Neural cell (in vitro differentiated cells): ENCODE measurements at regions not wholly inside any gene's neighbourhood (a gene's known extent, or its start where the extent isn't known, plus 50 kb on each side); places are given as distances from the start of the nearest gene placed in this dataset.

Experiments
- H2AFZ ChIP-seq: fragments of 200-600, 300-800 bp; sonication (generic), shearing (Covaris generic); 2 replicates; pipeline ENCODE4 v1.6.0; 2014; ENCODE audit warnings: low read depth, mild to moderate bottlenecking, antibody characterized with exemption, low read length, moderate library complexity
- H3F3A ChIP-seq: fragments of 200-600 bp; shearing (Covaris generic); 2 replicates; pipeline ENCODE4 v1.6.1; 2016; ENCODE audit warnings: mild to moderate bottlenecking, moderate library complexity, mixed read lengths, antibody characterized with exemption, low read length; ENCODE audit not compliant: insufficient read depth, poor library complexity, severe bottlenecking
- H3K27ac ChIP-seq: fragments of 200-600, 300-800 bp; sonication (generic), shearing (Covaris generic); 2 replicates; pipeline ENCODE4 v1.5.1; 2014; ENCODE audit warnings: mild to moderate bottlenecking, low read length, moderate library complexity
- H3K27me3 ChIP-seq: fragments of 300-800, 200-600 bp; sonication (generic), shearing (Covaris generic); 2 replicates; pipeline ENCODE4 v1.6.0; 2014; ENCODE audit warnings: mild to moderate bottlenecking, low read depth, low read length, moderate library complexity; ENCODE audit not compliant: insufficient read depth
- H3K36me3 ChIP-seq: fragments of 300-800, 200-600 bp; sonication (generic), shearing (Covaris generic); 2 replicates; pipeline ENCODE4 v1.5.1; 2014; ENCODE audit warnings: mild to moderate bottlenecking, antibody characterized with exemption, low read length, moderate library complexity; ENCODE audit not compliant: insufficient read depth
- H3K4me2 ChIP-seq: fragments of 300-800, 200-600 bp; sonication (generic), shearing (Covaris generic); 2 replicates; pipeline ENCODE4 v1.6.0; 2014; ENCODE audit warnings: mild to moderate bottlenecking, low read length
- H3K4me3 ChIP-seq: fragments of 300-800, 200-600 bp; sonication (generic), shearing (Covaris generic); 2 replicates; pipeline ENCODE4 v1.5.1; 2014; ENCODE audit warnings: mild to moderate bottlenecking, low read length, moderate library complexity
- H3K79me2 ChIP-seq: fragments of 200-600 bp; shearing (Covaris generic); replicated peaks from 2 replicates; pipeline ENCODE4 v1.6.0; 2014; ENCODE audit warnings: mild to moderate bottlenecking, low read length, moderate library complexity; ENCODE audit not compliant: insufficient read depth
- H3K9ac ChIP-seq: fragments of 300-800, 200-600 bp; sonication (generic), shearing (Covaris generic); 2 replicates; pipeline ENCODE4 v1.6.1; 2016; ENCODE audit warnings: mild to moderate bottlenecking, low read length, mixed read lengths
- H3K9me2 ChIP-seq: fragments of 200-600 bp; shearing (Covaris generic); 2 replicates; pipeline ENCODE4 v1.6.1; 2016; ENCODE audit warnings: mild to moderate bottlenecking, low read length, mixed read lengths; ENCODE audit not compliant: insufficient read depth
- H3K9me3 ChIP-seq: fragments of 200-600, 300-800 bp; sonication (generic), shearing (Covaris generic); 2 replicates; pipeline ENCODE4 v1.6.1; 2016; ENCODE audit warnings: mild to moderate bottlenecking, mixed run types, low read length, moderate library complexity, mixed read lengths
- H4K20me1 ChIP-seq: fragments of 200-600 bp; shearing (Covaris generic); 2 replicates; pipeline ENCODE4 v1.6.1; 2016; ENCODE audit warnings: mild to moderate bottlenecking, mixed run types; ENCODE audit not compliant: insufficient read depth
- CTCF ChIP-seq: fragments of 450-650 bp; IDR thresholded peaks from 2 replicates; pipeline ENCODE4 v1.5.1; 2014; ENCODE audit warnings: antibody characterized with exemption, mild to moderate bottlenecking, moderate library complexity; ENCODE audit not compliant: poor library complexity, severe bottlenecking
- EP300 ChIP-seq: fragments of 450-650 bp; conservative IDR thresholded peaks from 2 replicates; pipeline ENCODE4 v1.6.1; 2014; ENCODE audit warnings: antibody characterized with exemption, mild to moderate bottlenecking, moderate library complexity; ENCODE audit not compliant: poor library complexity, severe bottlenecking
- EZH2 ChIP-seq: fragments of 200-600, 300-800 bp; shearing (Covaris generic), sonication (generic); IDR thresholded peaks from 2 replicates; pipeline ENCODE4 v1.6.1; 2014; ENCODE audit warnings: antibody characterized with exemption, low read length, borderline replicate concordance, mild to moderate bottlenecking; ENCODE audit not compliant: insufficient read depth, poor library complexity, severe bottlenecking
- MXI1 ChIP-seq: fragments of 450-650 bp; conservative IDR thresholded peaks from 2 replicates; pipeline ENCODE4 v1.6.1; 2014; ENCODE audit warnings: antibody characterized with exemption, mild to moderate bottlenecking; ENCODE audit not compliant: poor library complexity, severe bottlenecking
- POLR2AphosphoS5 ChIP-seq: IDR thresholded peaks from 2 replicates; pipeline ENCODE4 v1.6.1; 2012
- RAD21 ChIP-seq: fragments of 450-650 bp; conservative IDR thresholded peaks from 2 replicates; pipeline ENCODE4 v1.6.1; 2014; ENCODE audit warnings: antibody characterized with exemption, mild to moderate bottlenecking, moderate library complexity
- REST ChIP-seq: IDR thresholded peaks from 2 replicates; pipeline ENCODE4 v1.6.1; 2012; ENCODE audit warnings: borderline replicate concordance
- SMC3 ChIP-seq: fragments of 450-650 bp; conservative IDR thresholded peaks from 2 replicates; pipeline ENCODE4 v1.6.1; 2014; ENCODE audit warnings: antibody characterized with exemption, mild to moderate bottlenecking, moderate library complexity; ENCODE audit not compliant: poor library complexity
- TAF1 ChIP-seq: IDR thresholded peaks from 2 replicates; pipeline ENCODE4 v1.6.1; 2012; ENCODE audit warnings: low read depth

DNA sequence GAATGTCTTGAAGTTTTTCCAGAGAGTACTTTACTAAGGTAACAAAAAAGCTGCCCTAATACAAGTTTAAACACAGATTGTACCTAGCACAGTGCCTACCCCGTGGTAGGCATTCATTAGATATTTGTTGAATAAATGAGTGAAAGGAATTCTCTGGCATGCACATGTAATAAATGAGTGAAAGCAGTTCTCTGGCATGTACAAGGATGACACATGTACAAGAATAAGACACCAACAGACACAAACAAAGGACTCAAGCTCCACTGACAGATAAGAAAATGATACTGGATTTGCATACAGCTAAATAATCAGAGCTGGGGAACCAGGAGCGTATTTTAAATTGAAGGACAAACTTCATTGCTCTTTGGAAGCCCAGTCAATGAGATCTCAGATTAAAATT, 535.8 kb downstream of the EFNA5 start:
- TF ChIP-seq MXI1 (no peak), POLR2AphosphoS5 (peak; percentile 25), EP300 (peak; percentile 39)
- Histone ChIP-seq H3K4me2 (no peak overlapping the region), H3K27me3 (no peaks in the 10 kb centered on the region), H3K9me3 (peaks cover 6% of the 10 kb centered on the region), H3K36me3 (no peaks in the 10 kb centered on the region), H3F3A (no peaks in the 10 kb centered on the region), H4K20me1 (no peaks in the 10 kb centered on the region), H3K9ac (no peak overlapping the region), H3K4me3 (no peak overlapping the region), H3K9me2 (no peaks in the 10 kb centered on the region), H3K27ac (no peak overlapping the region), H3K79me2 (no peaks in the 10 kb centered on the region), H2AFZ (no peak overlapping the region)

DNA sequence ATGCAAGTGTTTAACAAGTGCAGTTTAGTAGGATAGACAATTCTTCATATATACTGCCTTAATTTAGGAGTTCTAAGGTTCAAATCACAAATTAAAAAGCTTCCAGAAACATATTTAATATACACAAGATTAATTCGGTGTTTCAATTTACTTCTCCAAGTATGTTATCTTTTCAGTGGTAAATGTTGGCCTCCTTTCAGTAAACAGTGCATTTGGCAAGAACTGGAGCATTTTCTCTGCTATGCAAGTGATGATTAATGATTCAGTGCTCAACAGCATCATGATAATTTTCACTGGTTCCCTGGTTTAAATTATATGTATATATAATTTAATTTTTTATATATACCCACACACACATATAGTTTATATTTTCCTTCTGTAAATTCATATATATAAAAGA, 541.7 kb downstream of the EFNA5 start:
- no peaks in the 10 kb centered on the region for H3K36me3 ChIP-seq
- H3K4me2 ChIP-seq, result no peak overlapping the region
- no peak overlapping the region for H3K4me3 ChIP-seq
- no peaks in the 10 kb centered on the region for H3K79me2 ChIP-seq
- no peaks in the 10 kb centered on the region for H3K9me2 ChIP-seq
- no peak overlapping the region for H3K9ac ChIP-seq
- no peaks in the 10 kb centered on the region for H4K20me1 ChIP-seq
- H3K27me3 ChIP-seq, result no peaks in the 10 kb centered on the region
- H3F3A ChIP-seq, result no peaks in the 10 kb centered on the region
- TF ChIP-seq REST, result no peak
- no peak for TF ChIP-seq EP300
- no peak for TF ChIP-seq MXI1
- no peak for TF ChIP-seq EZH2
- no peak for TF ChIP-seq CTCF
- TF ChIP-seq SMC3, result no peak
- TF ChIP-seq RAD21, result no peak
- no peak for TF ChIP-seq TAF1
- no peak for TF ChIP-seq POLR2AphosphoS5
- no peaks in the 10 kb centered on the region for H3K9me3 ChIP-seq
- H2AFZ ChIP-seq, result no peak overlapping the region
- H3K27ac ChIP-seq, result no peak overlapping the region

- Histone ChIP-seq H3K9me3 (peaks cover 3% of the 10 kb centered on the region), H3K9me2 (no peaks in the 10 kb centered on the region), H3K27me3 (no peaks in the 10 kb centered on the region), H3F3A (no peaks in the 10 kb centered on the region), H3K4me2 (no peak overlapping the region), H2AFZ (no peak overlapping the region), H3K79me2 (no peaks in the 10 kb centered on the region), H3K4me3 (no peak overlapping the region), H3K36me3 (no peaks in the 10 kb centered on the region), H4K20me1 (no peaks in the 10 kb centered on the region), H3K9ac (no peak overlapping the region), H3K27ac (no peak overlapping the region)
- TF ChIP-seq TAF1 (no peak), EZH2 (no peak), MXI1 (no peak), POLR2AphosphoS5 (no peak), CTCF (no peak), REST (no peak), RAD21 (no peak), EP300 (no peak), SMC3 (no peak)
Observed at GRCh38 chr5:107127878-107128277, 542.9 kb downstream of the EFNA5 start.
